RWPE2 (cell line): ENCODE measurements at regions not wholly inside any gene's neighbourhood (a gene's known extent, or its start where the extent isn't known, plus 50 kb on each side); places are given as distances from the start of the nearest gene placed in this dataset.
"Not testable (repeated sequence)": the region's sequence is repeated elsewhere in the genome, so short reads cannot be mapped to it uniquely, and the experiment has no call there.

ENCODE experiments used
- ATAC-seq: fragments of 200-7000 bp; cut with Tn5 transposase; 3 replicates; pipeline ENCODE4 v1.9.1; 2021; ENCODE audit warnings: low read depth
- DNase-seq: peaks from one replicate; pipeline ENCODE4 v3.0.0-alpha.2; 2020; ENCODE audit warnings: low spot score
- H3K27ac ChIP-seq: fragments of 450-650 bp; 2 replicates; pipeline ENCODE4 v1.5.1; 2017; ENCODE audit warnings: mild to moderate bottlenecking; ENCODE audit not compliant: poor library complexity, severe bottlenecking
- H3K27me3 ChIP-seq: fragments of 250-450 bp; sonication (Bioruptor Pico); 2 replicates; pipeline ENCODE4 v1.5.1; 2021; ENCODE audit warnings: mild to moderate bottlenecking, moderate library complexity; ENCODE audit not compliant: insufficient read depth, poor library complexity, severe bottlenecking
- H3K36me3 ChIP-seq: fragments of 250-450 bp; sonication (Bioruptor Pico); 2 replicates; pipeline ENCODE4 v1.5.1; 2020; ENCODE audit warnings: low read depth, mild to moderate bottlenecking, moderate library complexity
- H3K4me1 ChIP-seq: fragments of 250-450 bp; sonication (Bioruptor Pico); 2 replicates; pipeline ENCODE4 v1.5.1; 2021; ENCODE audit warnings: mild to moderate bottlenecking, moderate library complexity; ENCODE audit not compliant: insufficient read depth, poor library complexity, severe bottlenecking
- H3K4me3 ChIP-seq: fragments of 250-450 bp; sonication (Bioruptor Pico); 2 replicates; pipeline ENCODE4 v1.5.1; 2021; ENCODE audit warnings: mild to moderate bottlenecking, moderate library complexity; ENCODE audit not compliant: severe bottlenecking
- H3K9me3 ChIP-seq: fragments of 250-450 bp; sonication (Bioruptor Pico); 2 replicates; pipeline ENCODE4 v1.5.1; 2021; ENCODE audit warnings: mild to moderate bottlenecking, moderate library complexity; ENCODE audit not compliant: severe bottlenecking
- CTCF ChIP-seq: fragments of 450-650 bp; IDR thresholded peaks from one replicate; pipeline ENCODE4 v1.5.1; 2017; ENCODE audit warnings: mild to moderate bottlenecking, moderate library complexity; ENCODE audit not compliant: poor library complexity, severe bottlenecking

DNA sequence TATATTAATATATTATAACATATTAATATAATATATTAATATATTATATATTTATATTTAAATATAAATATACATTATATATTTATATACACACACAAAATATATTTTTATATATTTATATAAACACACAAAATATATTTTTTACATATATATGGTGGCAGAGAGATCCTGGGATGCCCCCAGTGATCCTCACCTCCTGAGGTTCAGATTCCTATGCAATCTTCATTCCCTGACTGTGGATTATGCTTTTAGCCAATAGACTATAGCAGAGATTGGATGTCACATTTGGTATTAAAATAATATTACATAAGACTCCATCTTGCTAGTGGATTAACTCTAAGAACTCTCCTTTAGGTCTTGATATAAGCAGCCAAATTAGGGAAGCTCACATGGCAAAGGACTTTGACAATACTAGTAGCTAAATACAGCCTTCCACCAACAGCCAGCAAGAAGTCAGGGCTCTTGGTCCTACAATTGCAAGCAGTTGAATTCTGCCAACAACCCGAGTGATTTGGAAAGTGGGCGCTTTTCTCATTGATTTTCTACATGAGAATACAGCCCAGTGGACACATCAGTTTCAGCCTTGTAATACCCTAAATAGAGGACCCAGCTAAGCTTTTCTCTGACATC, 681.0 kb downstream of the C6orf118 start:
- TF ChIP-seq CTCF: no peak
- H3K4me3 ChIP-seq: no peak overlapping the region
- no peaks in the 10 kb centered on the region for H3K9me3 ChIP-seq
- no peak overlapping the region for H3K27ac ChIP-seq
- H3K4me1 ChIP-seq: no peaks in the 10 kb centered on the region
- no peaks in the 10 kb centered on the region for H3K27me3 ChIP-seq
- ATAC-seq: no peak
- H3K36me3 ChIP-seq: no peaks in the 10 kb centered on the region
- DNase-seq: no peak

GRCh38 chr6:164616917-164617524, 692.4 kb downstream of the C6orf118 start:
- ATAC-seq (no peak), DNase-seq (no peak)
- no peak overlapping the region for H3K27ac ChIP-seq
- H3K27me3 ChIP-seq: no peaks in the 10 kb centered on the region
- TF ChIP-seq CTCF: no peak
- no peaks in the 10 kb centered on the region for H3K36me3 ChIP-seq
- no peaks in the 10 kb centered on the region for H3K4me1 ChIP-seq
- H3K9me3 ChIP-seq: no peaks in the 10 kb centered on the region
- no peak overlapping the region for H3K4me3 ChIP-seq

- no peak for TF ChIP-seq CTCF
- H3K4me1 ChIP-seq: no peaks in the 10 kb centered on the region
- no peaks in the 10 kb centered on the region for H3K27me3 ChIP-seq
- DNase-seq (no peak), ATAC-seq (no peak)
- H3K9me3 ChIP-seq: peaks cover 2% of the 10 kb centered on the region
- H3K36me3 ChIP-seq: no peaks in the 10 kb centered on the region
- H3K27ac ChIP-seq: no peak overlapping the region
- no peak overlapping the region for H3K4me3 ChIP-seq
Observed at GRCh38 chr6:164612751-164613150, 696.7 kb downstream of the C6orf118 start.

- not testable (repeated sequence) for H3K4me1 ChIP-seq, ATAC-seq, H3K27me3 ChIP-seq, DNase-seq, H3K36me3 ChIP-seq, H3K27ac ChIP-seq, H3K9me3 ChIP-seq, H3K4me3 ChIP-seq
Observed at GRCh38 chr6:164610859-164611258, 698.5 kb downstream of the C6orf118 start.

DNA sequence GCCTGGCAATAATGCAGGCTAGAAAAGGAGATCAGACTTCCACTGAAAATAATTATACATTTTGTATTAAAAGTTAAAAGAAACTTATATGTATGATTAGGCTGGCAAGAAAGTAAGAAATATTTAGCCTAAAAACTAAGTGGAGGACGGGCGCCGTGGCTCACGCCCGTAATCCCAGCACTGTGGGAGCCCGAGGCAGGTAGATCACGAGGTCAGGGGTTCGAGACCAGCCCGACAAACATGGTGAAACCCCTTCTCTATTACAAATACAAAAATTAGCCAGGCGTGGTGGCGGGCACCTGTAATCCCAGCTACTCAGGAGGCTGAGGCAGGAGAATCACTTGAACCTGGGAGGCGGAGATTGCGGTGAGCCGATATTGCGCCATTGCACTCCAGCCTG, 707.0 kb downstream of the C6orf118 start:
- H3K27me3 ChIP-seq, DNase-seq, ATAC-seq, H3K27ac ChIP-seq, H3K36me3 ChIP-seq, H3K4me1 ChIP-seq, H3K4me3 ChIP-seq, H3K9me3 ChIP-seq: not testable (repeated sequence)

GRCh38 chr6:164581563-164581962, 727.8 kb downstream of the C6orf118 start:
- Histone ChIP-seq H3K27ac (no peak overlapping the region), H3K4me1 (no peaks in the 10 kb centered on the region), H3K9me3 (no peaks in the 10 kb centered on the region), H3K36me3 (no peaks in the 10 kb centered on the region), H3K27me3 (no peaks in the 10 kb centered on the region), H3K4me3 (no peak overlapping the region)
- ATAC-seq: no peak
- DNase-seq: no peak
- no peak for TF ChIP-seq CTCF
